H1 (cell line): ENCODE measurements at regions not wholly inside any gene's neighbourhood (a gene's known extent, or its start where the extent isn't known, plus 50 kb on each side); places are given as distances from the start of the nearest gene placed in this dataset.

ENCODE experiments used
- CTCF ChIA-PET: fragments of 300-600 bp; sonication (Branson Sonifier 250); formaldehyde crosslinking; loops from one replicate; lab custom pipeline; 2021; ENCODE audit not compliant: partially characterized antibody; lab: Charles Lee
- POLR2A ChIA-PET: fragments of 300-600 bp; sonication (Branson Sonifier 250); formaldehyde crosslinking; loops from one replicate; lab custom pipeline; 2021; ENCODE audit warnings: inconsistent platforms; ENCODE audit not compliant: partially characterized antibody; lab: Charles Lee
- DNase-seq, 2 experiments: peaks; one replicate each; pipeline versions ENCODE4 v3.0.0 to v3.0.0-alpha.2; 2010 to 2022; ENCODE audit warnings: low spot score in 2 of 2, low read depth in 1 of 2, mixed read lengths in 1 of 2
- FAIRE-seq: peaks from 2 replicates; lab custom pipeline; 2011; peaks lifted over from hg19 to GRCh38; lab: Jason Lieb, UNC
- H2AFZ ChIP-seq: 2 replicates; pipeline ENCODE4 v1.8.1; 2012; ENCODE audit warnings: low read length, inconsistent platforms
- H2AK5ac ChIP-seq: 2 replicates; pipeline ENCODE4 v1.6.1; 2013; ENCODE audit warnings: low read depth, low read length
- H2BK120ac ChIP-seq: replicated peaks from 2 replicates; pipeline ENCODE3; 2013; ENCODE audit warnings: low read depth, low read length, inconsistent platforms
- H2BK12ac ChIP-seq: 2 replicates; pipeline ENCODE4 v1.6.1; 2013; ENCODE audit warnings: low read depth, low read length
- H2BK15ac ChIP-seq: 2 replicates; pipeline ENCODE4 v1.6.1; 2013; ENCODE audit warnings: low read length
- H2BK20ac ChIP-seq: 2 replicates; pipeline ENCODE4 v1.6.1; 2013; ENCODE audit warnings: low read length
- H2BK5ac ChIP-seq: 2 replicates; pipeline ENCODE4 v1.6.1; 2013; ENCODE audit warnings: low read depth, low read length
- H3K14ac ChIP-seq: 2 replicates; pipeline ENCODE4 v1.6.1; 2013; ENCODE audit warnings: inconsistent platforms; ENCODE audit not compliant: insufficient read length
- H3K18ac ChIP-seq: 2 replicates; pipeline ENCODE4 v1.6.1; 2013; ENCODE audit warnings: low read length; ENCODE audit errors: extremely low read depth
- H3K23ac ChIP-seq: 2 replicates; pipeline ENCODE4 v1.6.1; 2013; ENCODE audit warnings: inconsistent platforms; ENCODE audit not compliant: insufficient read length
- H3K23me2 ChIP-seq: 2 replicates; pipeline ENCODE4 v1.6.1; 2013; ENCODE audit warnings: low read depth, low read length
- H3K27ac ChIP-seq: 2 replicates; pipeline ENCODE4 v1.6.1; 2011; ENCODE audit warnings: low read depth, low read length, inconsistent platforms
- H3K27me3 ChIP-seq, 4 experiments: replicated peaks in 1 of 4; 1 replicate in 1 of 4; 2 replicates in 3 of 4; pipeline versions ENCODE4 v1.6.1 to v1.8.1; 2011 to 2013; ENCODE audit warnings: low read length in 3 of 4, mild to moderate bottlenecking in 3 of 4, inconsistent platforms in 2 of 4, mixed read lengths in 2 of 4, moderate library complexity in 1 of 4; ENCODE audit not compliant: control insufficient read depth in 3 of 4, insufficient read depth in 3 of 4; ENCODE audit errors: extremely low read depth in 1 of 4
- H3K36me3 ChIP-seq, 4 experiments: 2 replicates each; pipeline versions ENCODE4 v1.6.1 to v1.8.1; 2011 to 2013; ENCODE audit warnings: mild to moderate bottlenecking in 4 of 4, low read length in 3 of 4, moderate library complexity in 2 of 4, control low read depth in 1 of 4, inconsistent platforms in 1 of 4; ENCODE audit not compliant: insufficient read depth in 4 of 4, control insufficient read depth in 2 of 4
- H3K4ac ChIP-seq: replicated peaks from 2 replicates; pipeline ENCODE3; 2013; ENCODE audit warnings: low read length, low read depth, mixed read lengths, inconsistent platforms; ENCODE audit not compliant: insufficient read length
- H3K4me1 ChIP-seq, 4 experiments: replicated peaks in 1 of 4; 1 replicate in 1 of 4; 2 replicates in 3 of 4; pipeline versions ENCODE4 v1.6.1 to v1.8.1; 2011 to 2013; ENCODE audit warnings: low read length in 3 of 4, inconsistent platforms in 2 of 4, mixed read lengths in 1 of 4; ENCODE audit not compliant: insufficient read depth in 4 of 4, control insufficient read depth in 3 of 4
- H3K4me2 ChIP-seq, 2 experiments: 2 replicates each; pipeline versions ENCODE4 v1.6.1 to v1.8.1; 2011 to 2013; ENCODE audit warnings: low read depth in 2 of 2, low read length in 2 of 2, control low read depth in 1 of 2, inconsistent platforms in 1 of 2, mild to moderate bottlenecking in 1 of 2; ENCODE audit not compliant: insufficient read depth in 1 of 2
- H3K4me3 ChIP-seq, 4 experiments: fragments of 200-600, 300-600 bp in 1 of 4; sonication (generic), shearing (Covaris generic), sonication (Bioruptor Twin) in 1 of 4; 2 replicates each; pipeline versions ENCODE4 v1.5.1 to v1.8.1; 2011 to 2016; ENCODE audit warnings: low read length in 4 of 4, low read depth in 3 of 4, control low read depth in 2 of 4, inconsistent platforms in 2 of 4, mild to moderate bottlenecking in 2 of 4, mixed read lengths in 1 of 4, moderate library complexity in 1 of 4; ENCODE audit not compliant: insufficient read depth in 2 of 4; ENCODE audit errors: extremely low read depth in 1 of 4
- H3K56ac ChIP-seq: replicated peaks from 2 replicates; pipeline ENCODE3; 2013; ENCODE audit warnings: low read depth, mild to moderate bottlenecking, mixed read lengths, low read length, inconsistent platforms; ENCODE audit not compliant: insufficient read length
- H3K79me1 ChIP-seq: 2 replicates; pipeline ENCODE4 v1.6.1; 2013; ENCODE audit warnings: low read depth, low read length, control low read depth
- H3K79me2 ChIP-seq, 2 experiments: 2 replicates each; pipeline versions ENCODE4 v1.6.1 to v1.8.1; 2012 to 2013; ENCODE audit warnings: low read length in 2 of 2, mild to moderate bottlenecking in 2 of 2, inconsistent platforms in 1 of 2; ENCODE audit not compliant: insufficient read depth in 2 of 2, control insufficient read depth in 1 of 2
- H3K9ac ChIP-seq, 4 experiments: replicated peaks in 1 of 4; 1 replicate in 1 of 4; 2 replicates in 3 of 4; pipeline versions ENCODE4 v1.6.1 to v1.8.1; 2011 to 2013; ENCODE audit warnings: low read depth in 3 of 4, low read length in 3 of 4, control low read depth in 2 of 4, mild to moderate bottlenecking in 2 of 4, moderate library complexity in 2 of 4, inconsistent platforms in 1 of 4; ENCODE audit errors: extremely low read depth in 1 of 4
- H3K9me3 ChIP-seq, 2 experiments: 2 replicates each; pipeline versions ENCODE4 v1.6.1 to v1.8.1; 2012 to 2013; ENCODE audit warnings: mild to moderate bottlenecking in 2 of 2, moderate library complexity in 2 of 2, control low read depth in 1 of 2, inconsistent platforms in 1 of 2, low read depth in 1 of 2, low read length in 1 of 2, mixed read lengths in 1 of 2; ENCODE audit not compliant: insufficient read depth in 2 of 2
- H4K20me1 ChIP-seq, 2 experiments: replicated peaks in 1 of 2; 2 replicates each; pipeline versions ENCODE3 to v1.8.1; 2011 to 2013; ENCODE audit warnings: inconsistent platforms in 2 of 2, low read length in 2 of 2, mild to moderate bottlenecking in 1 of 2; ENCODE audit not compliant: insufficient read depth in 2 of 2, control insufficient read depth in 1 of 2
- H4K5ac ChIP-seq: 2 replicates; pipeline ENCODE4 v1.6.1; 2013; ENCODE audit warnings: low read length, low read depth, mixed read lengths, inconsistent platforms; ENCODE audit not compliant: insufficient read length
- H4K8ac ChIP-seq: 2 replicates; pipeline ENCODE4 v1.8.0; 2013; ENCODE audit warnings: mild to moderate bottlenecking, moderate library complexity, low read length, inconsistent platforms; ENCODE audit not compliant: insufficient read depth; ENCODE audit errors: extremely low read depth
- H4K91ac ChIP-seq: replicated peaks from 2 replicates; pipeline ENCODE3; 2013; ENCODE audit warnings: low read length, mixed read lengths, inconsistent platforms; ENCODE audit not compliant: insufficient read length
- EZH2 ChIP-seq: fragments of 200-600 bp; sonication (generic); IDR thresholded peaks from 2 replicates; pipeline ENCODE4 v1.7.1; 2012; ENCODE audit warnings: low read depth, mild to moderate bottlenecking, moderate library complexity, low read length, inconsistent platforms; ENCODE audit not compliant: severe bottlenecking
- MAX ChIP-seq: IDR thresholded peaks from 2 replicates; pipeline ENCODE4 v1.6.1; 2012; ENCODE audit warnings: inconsistent platforms
- NRF1 ChIP-seq: IDR thresholded peaks from 2 replicates; pipeline ENCODE4 v1.6.1; 2011; ENCODE audit warnings: mild to moderate bottlenecking, low read depth, low read length, improper control_type of control experiment
- PHF8 ChIP-seq: fragments of 200-600 bp; sonication (generic); conservative IDR thresholded peaks from 2 replicates; pipeline ENCODE4 v1.7.1; 2012; ENCODE audit warnings: low read depth, mild to moderate bottlenecking, inconsistent platforms, low read length, moderate library complexity
- SIX5 ChIP-seq: IDR thresholded peaks from 2 replicates; pipeline ENCODE4 v1.6.1; 2011; ENCODE audit warnings: mild to moderate bottlenecking, low read depth, low read length
- SP4 ChIP-seq: IDR thresholded peaks from 2 replicates; pipeline ENCODE4 v1.6.1; 2012; ENCODE audit warnings: low read length, inconsistent platforms
- TAF1 ChIP-seq: IDR thresholded peaks from 2 replicates; pipeline ENCODE4 v1.6.1; 2011; ENCODE audit warnings: mild to moderate bottlenecking, low read depth, low read length
- TEAD4 ChIP-seq: IDR thresholded peaks from 2 replicates; pipeline ENCODE4 v1.6.1; 2012; ENCODE audit warnings: low read depth, low read length, inconsistent platforms, mixed read lengths
- USF2 ChIP-seq: IDR thresholded peaks from 2 replicates; pipeline ENCODE4 v1.6.1; 2011; ENCODE audit warnings: low read length, improper control_type of control experiment
- WGBS, 2 experiments: shearing (Covaris generic) in 1 of 2; methylation state at CpG; one replicate each; pipeline versions ENCODE4 v1.1.6 to v1.1.7; 2013 to 2015; ENCODE audit warnings: low lambda C conversion rate in 2 of 2, mixed read lengths in 2 of 2, inconsistent platforms in 1 of 2, low coverage in 1 of 2, missing lambda C conversion rate in 1 of 2; ENCODE audit not compliant: insufficient replicate concordance in 2 of 2, insufficient coverage in 1 of 2, insufficient read length in 1 of 2; ENCODE audit errors: extremely low coverage in 1 of 2, missing lambda C conversion rate in 1 of 2; 5-methylcytosine and 5-hydroxymethylcytosine counted together

GRCh38 chr5:39896706-39897105, 471.9 kb upstream of the DAB2 start:
- H3K23ac ChIP-seq, result no peak overlapping the region
- no peaks in the 10 kb centered on the region for H3K27me3 ChIP-seq
- DNase-seq, result no peak
- no peaks in the 10 kb centered on the region for H3K79me1 ChIP-seq
- no peak for FAIRE-seq
- no peak overlapping the region for H4K5ac ChIP-seq
- no peak overlapping the region for H3K18ac ChIP-seq
- no peaks in the 10 kb centered on the region for H3K23me2 ChIP-seq
- H2BK5ac ChIP-seq, result no peak overlapping the region
- no peak overlapping the region for H3K27ac ChIP-seq
- ChIA-PET POLR2A (no interaction called here), CTCF (interaction anchor here (0.6 kb wide), 1 partner anchor 145 kb away, joined by 3 read pairs; no protein-coding TSS in a partner anchor)
- H3K9ac ChIP-seq, result no peak overlapping the region
- H2BK15ac ChIP-seq, result no peak overlapping the region
- H4K8ac ChIP-seq, result no peak overlapping the region
- WGBS, 2 experiments, result 84% methylated on average over 5 of the region's 5 CpGs; no CpG with 5 or more reads in 1 of the 2 experiments
- H3K79me2 ChIP-seq, result no peaks in the 10 kb centered on the region
- no peaks in the 10 kb centered on the region for H3K4me1 ChIP-seq
- no peak overlapping the region for H2AFZ ChIP-seq
- H3K4me3 ChIP-seq, result no peak overlapping the region
- no peak overlapping the region for H3K4ac ChIP-seq
- no peak overlapping the region for H2BK20ac ChIP-seq
- H2BK12ac ChIP-seq, result no peak overlapping the region
- no peak overlapping the region for H2AK5ac ChIP-seq
- H2BK120ac ChIP-seq, result no peak overlapping the region
- H3K14ac ChIP-seq, result no peak overlapping the region
- no peaks in the 10 kb centered on the region for H3K36me3 ChIP-seq
- no peaks in the 10 kb centered on the region for H4K20me1 ChIP-seq
- no peak overlapping the region for H3K56ac ChIP-seq
- H3K4me2 ChIP-seq, result no peak overlapping the region
- no peak overlapping the region for H4K91ac ChIP-seq
- H3K9me3 ChIP-seq, result no peaks in the 10 kb centered on the region
- TF ChIP-seq MAX (no peak), SIX5 (no peak), EZH2 (no peak), NRF1 (no peak), SP4 (no peak), USF2 (no peak), TAF1 (no peak), PHF8 (no peak), TEAD4 (no peak)
